Peyer's patch (tissue), 4 donors: ENCODE measurements at regions not wholly inside any gene's neighbourhood (a gene's known extent, or its start where the extent isn't known, plus 50 kb on each side); places are given as distances from the start of the nearest gene placed in this dataset.

Source experiments
- POLR2A ChIP-seq, 2 donors: fragments of 450-650 bp; IDR thresholded peaks; one replicate each; pipeline ENCODE4 v1.5.1; 2017; ENCODE audit warnings: antibody characterized with exemption in 2 of 2, mild to moderate bottlenecking in 2 of 2, moderate library complexity in 2 of 2
- TF ChIP-seq, protein P1 (sequence below), 6 experiments: fragments of 450-650 bp in 4 of 6; fragments of 200-600 bp in 2 of 6; sonication (generic) in 1 of 6; IDR thresholded peaks; one replicate each; pipeline ENCODE4 v1.5.1; 2017 to 2019; ENCODE audit warnings: antibody characterized with exemption in 6 of 6, mild to moderate bottlenecking in 3 of 6, moderate library complexity in 1 of 6

GRCh38 chr3:56962922-56963321, 97.5 kb upstream of the SPATA12 start:
- TF ChIP-seq, protein P1, sequence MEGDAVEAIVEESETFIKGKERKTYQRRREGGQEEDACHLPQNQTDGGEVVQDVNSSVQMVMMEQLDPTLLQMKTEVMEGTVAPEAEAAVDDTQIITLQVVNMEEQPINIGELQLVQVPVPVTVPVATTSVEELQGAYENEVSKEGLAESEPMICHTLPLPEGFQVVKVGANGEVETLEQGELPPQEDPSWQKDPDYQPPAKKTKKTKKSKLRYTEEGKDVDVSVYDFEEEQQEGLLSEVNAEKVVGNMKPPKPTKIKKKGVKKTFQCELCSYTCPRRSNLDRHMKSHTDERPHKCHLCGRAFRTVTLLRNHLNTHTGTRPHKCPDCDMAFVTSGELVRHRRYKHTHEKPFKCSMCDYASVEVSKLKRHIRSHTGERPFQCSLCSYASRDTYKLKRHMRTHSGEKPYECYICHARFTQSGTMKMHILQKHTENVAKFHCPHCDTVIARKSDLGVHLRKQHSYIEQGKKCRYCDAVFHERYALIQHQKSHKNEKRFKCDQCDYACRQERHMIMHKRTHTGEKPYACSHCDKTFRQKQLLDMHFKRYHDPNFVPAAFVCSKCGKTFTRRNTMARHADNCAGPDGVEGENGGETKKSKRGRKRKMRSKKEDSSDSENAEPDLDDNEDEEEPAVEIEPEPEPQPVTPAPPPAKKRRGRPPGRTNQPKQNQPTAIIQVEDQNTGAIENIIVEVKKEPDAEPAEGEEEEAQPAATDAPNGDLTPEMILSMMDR (IDR thresholded peaks at IDR 0.05) = no peak
- TF ChIP-seq POLR2A (IDR thresholded peaks at IDR 0.05) = no peak
